Ureter (tissue), 1 donor: ENCODE measurements at regions not wholly inside any gene's neighbourhood (a gene's known extent, or its start where the extent isn't known, plus 50 kb on each side); places are given as distances from the start of the nearest gene placed in this dataset.
"Not testable (repeated sequence)": the region's sequence is repeated elsewhere in the genome, so short reads cannot be mapped to it uniquely, and the experiment has no call there.

Experiments
- DNase-seq: peaks from one replicate; pipeline ENCODE4 v3.0.0-alpha.2; 2020; ENCODE audit warnings: low spot score
- donor health status: DM: yes; HTN: yes; CAD: no.

DNA sequence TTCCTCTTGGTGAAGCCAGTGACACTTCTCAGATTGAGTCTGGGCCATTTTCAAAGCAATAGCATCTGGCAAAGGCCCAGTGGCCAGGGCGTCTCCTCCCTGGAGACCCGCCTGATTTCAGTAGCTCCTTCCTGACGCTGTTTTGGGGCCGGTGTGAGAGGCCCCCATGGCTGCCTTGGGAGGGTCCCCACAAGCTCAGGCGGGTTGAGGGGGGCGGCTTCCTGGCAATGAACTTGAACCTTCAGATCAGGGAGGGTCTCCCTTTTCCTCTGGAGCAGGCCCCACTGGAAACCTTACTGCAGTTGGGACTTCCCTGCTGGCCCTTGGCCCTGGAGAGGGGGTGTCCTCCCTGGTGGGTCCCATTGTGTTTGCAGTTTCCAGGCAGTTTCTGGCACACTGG, 121.2 kb downstream of the CRYAA start:
- no peak for DNase-seq

GRCh38 chr21:43289442-43289841, 120.6 kb downstream of the CRYAA start:
- no peak for DNase-seq

GRCh38 chr21:43287795-43288755, 119.3 kb downstream of the CRYAA start:
- no peak for DNase-seq

DNA sequence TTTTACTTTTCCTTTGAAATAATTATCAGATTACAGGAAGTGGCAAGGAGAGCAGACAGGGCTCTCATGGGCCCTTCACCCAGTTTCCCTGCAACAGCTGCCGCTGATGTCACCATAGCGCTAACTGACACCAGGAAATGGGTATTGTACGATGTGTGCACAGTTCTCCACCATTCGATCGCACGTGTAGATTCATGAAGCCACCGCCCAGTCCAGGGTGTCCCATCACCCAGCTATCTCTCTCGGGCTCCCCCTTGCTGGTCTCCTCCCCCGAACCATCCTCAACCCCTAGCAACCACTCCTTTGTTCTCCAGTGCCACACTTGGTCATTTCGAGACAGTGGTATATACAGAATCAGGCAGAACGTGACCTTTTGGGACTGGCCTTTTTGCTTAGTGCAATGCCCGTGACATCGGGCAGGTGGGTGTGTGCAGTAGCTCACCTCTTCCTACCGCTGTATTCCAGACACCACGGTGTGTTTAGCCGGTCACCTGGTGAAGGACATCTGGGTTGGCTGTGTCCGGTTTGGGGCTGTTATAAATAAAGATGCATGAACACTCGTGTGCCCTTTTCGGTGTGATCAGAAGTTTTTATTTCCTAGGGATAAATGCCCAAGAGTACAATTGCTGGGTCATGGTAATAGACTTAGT, 118.4 kb downstream of the CRYAA start:
- DNase-seq: peak; percentile 72

DNA sequence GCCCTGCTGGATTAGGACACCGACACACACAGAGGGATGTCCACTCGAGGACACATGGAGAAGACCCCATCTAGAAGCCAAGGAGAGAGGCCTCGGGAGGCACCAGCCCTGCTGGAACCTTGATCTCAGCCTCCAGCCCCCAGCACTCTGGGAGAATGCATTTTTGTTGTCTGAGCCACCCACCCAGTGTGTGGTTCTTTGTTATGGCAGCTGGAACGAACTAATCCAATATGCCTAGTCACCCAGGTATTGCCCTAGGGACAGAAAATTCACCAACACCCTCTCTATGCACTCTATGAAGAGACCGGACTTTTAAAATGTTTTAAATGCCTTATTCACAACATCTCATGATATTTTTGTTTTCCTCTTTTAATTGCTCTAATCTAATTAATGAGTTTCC, 117.4 kb downstream of the CRYAA start:
- DNase-seq: no peak

DNA sequence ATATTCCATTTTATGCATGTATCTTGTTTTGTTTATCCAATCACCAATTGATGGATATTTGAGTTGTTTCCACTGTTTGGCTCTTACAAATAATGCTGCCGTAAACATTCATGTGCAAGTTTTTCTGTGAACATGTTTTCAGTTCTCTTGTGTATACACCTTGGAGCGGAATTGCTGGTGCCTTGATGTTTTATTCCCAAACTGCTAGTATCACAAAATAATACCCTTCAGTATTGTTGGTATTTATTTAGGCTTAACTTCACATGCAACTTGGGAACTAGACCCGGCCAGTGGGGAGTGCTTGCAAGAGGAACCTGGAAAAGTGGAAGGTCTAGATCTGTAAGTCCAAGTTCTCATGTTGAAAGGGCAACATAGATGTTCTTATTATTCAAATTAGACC, 115.9 kb downstream of the CRYAA start:
- no peak for DNase-seq

DNA sequence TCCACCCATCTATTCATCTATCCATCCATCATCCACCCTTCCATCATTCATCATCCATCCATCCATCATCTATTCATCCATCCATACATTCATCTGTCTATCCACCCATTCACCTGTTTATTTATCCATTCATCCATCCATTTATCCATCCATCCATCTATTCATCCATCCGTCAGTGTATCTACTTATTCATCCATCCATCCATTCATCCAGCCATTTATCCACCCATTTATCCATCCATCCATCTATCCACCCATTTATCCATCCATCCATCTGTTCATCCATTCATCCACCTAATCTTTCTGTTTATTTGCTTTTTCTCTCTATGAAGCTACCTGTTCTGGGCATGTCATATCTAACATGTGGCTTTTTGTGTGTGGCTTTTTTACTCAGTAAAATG, 115.4 kb downstream of the CRYAA start:
- DNase-seq: no peak

DNA sequence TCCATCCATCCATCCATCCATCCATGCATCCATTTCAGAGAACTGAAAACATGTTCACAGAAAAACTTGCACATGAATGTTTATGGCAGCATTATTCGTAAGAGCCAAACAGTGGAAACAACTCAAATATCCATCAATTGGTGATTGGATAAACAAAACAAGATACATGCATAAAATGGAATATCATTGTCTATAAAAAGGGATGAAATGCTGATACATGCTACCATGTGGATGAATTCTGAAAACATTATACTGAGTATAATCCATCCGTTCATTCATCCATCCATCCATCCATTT, 115.1 kb downstream of the CRYAA start:
- not testable (repeated sequence) for DNase-seq

GRCh38 chr21:43283136-43283924, 114.5 kb downstream of the CRYAA start:
- DNase-seq: no peak

GRCh38 chr21:43282358-43283120, 113.7 kb downstream of the CRYAA start:
- DNase-seq: no peak

GRCh38 chr21:43281661-43282357, 113.0 kb downstream of the CRYAA start:
- DNase-seq: no peak

GRCh38 chr21:43280949-43281633, 112.3 kb downstream of the CRYAA start:
- no peak for DNase-seq

DNA sequence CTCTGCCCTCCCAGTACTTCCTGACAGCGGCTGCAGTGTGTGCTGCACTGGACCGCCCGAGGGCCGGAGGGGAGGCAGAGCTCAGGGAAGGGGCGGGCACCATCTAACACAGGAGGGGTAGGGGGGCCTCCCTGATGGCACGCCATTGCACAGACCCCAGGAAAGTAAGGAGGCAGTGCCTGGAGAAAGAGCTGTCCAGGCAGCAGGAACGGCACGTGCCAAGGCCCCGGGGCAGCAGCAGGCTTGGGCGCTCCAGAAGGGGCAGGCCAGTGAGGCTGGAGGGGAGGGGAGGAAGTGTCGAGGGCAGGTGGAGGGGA, 110.7 kb downstream of the CRYAA start:
- no peak for DNase-seq

DNA sequence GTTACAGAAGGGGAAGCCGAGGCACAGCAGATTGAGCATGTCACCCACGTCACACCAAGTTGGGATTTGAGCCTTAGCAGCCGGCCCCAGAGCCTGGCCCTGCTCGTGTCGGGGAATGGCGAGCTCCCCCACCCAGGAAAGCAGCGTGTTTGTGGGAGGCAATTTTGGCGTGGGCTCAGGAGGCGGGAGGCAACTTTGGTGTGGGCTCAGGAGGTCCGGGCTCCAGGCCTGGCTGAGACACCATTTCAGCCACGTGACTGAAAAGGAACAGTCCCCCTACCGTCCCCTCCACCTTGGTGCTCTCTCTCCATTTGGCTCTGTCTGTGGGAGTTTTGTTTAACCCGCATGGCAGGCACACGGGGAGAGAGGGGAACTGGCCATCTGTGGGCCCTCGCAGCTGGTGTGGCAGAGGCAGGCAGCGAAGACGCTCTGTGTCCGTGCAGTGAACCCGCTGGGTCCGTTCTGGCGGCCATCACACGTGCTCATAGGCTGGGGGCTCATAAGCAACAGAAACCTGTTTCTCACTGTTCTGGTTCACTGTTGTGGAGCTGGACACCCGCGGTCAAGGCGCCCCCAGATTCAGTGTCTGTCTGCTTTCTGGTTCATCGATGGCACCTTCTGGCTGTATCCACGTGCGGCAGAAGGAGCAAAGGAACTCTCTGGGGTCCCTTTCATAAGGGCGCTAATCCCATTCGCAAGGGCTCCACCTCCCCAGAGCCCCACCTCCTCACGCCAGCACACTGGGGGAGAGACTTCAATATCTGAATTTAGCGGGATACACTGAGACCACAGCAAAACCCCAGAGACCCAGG, 110.2 kb downstream of the CRYAA start:
- DNase-seq: no peak

DNA sequence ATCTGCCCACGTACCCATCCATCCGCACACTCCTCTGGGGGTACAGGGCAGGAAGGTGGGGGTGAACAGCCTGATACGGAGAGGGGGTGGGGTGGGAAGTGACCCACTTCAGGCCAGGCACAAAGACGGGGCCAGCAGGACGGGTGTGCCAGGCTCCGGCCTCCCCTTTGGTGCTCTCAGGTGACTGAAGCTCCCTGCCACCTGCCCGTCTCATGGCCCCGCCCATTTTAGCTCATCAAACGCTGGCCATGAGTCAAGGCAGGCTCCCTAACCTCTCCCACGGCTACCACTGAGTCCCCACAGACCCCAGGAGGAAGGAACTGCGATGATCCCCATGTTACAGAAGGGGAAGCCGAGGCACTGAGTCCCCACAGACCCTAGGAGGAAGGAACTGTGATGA, 109.6 kb downstream of the CRYAA start:
- no peak for DNase-seq

DNA sequence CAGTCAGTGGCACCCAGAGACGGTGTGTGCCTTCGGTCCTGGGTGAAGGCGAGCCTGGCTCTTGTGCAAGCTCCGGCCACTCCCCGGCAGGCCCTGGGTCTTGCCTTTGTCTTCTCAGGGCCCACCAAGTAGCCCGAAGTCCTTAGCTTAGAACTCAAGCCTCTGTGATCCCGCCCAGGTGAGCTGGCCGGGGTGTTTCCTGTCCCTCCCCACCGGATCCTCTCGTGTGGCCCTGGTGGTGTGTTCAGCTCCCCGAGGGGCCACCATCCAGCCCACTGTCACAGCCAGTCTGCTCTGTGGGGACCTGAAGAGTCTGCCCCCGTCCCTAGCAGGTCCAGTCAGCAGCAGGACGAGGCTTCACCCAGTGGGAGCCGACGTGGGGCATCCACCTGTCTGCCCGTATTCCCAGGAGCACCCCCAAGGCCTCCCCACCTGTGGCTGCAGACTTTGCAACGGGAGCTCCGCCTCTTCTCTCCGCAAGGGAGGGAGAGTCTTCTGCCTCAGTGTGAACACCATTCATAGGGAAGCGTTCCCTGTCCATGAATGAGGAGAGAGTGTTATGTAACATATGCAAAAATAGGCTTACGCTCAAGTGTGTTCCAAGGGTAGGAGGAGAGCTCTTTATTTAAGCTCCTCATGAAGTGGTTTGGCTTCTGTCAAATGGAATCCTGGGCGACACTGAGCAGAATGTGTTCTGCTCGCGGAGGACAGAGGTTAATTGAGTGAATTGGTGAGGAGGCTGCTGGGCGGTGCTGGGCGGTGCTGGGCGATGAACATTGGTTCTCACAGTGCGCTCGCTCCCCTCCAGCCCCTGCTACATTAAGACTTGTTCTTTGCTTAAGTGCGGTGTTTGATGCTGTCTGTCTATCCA, 108.9 kb downstream of the CRYAA start:
- DNase-seq: no peak

DNA sequence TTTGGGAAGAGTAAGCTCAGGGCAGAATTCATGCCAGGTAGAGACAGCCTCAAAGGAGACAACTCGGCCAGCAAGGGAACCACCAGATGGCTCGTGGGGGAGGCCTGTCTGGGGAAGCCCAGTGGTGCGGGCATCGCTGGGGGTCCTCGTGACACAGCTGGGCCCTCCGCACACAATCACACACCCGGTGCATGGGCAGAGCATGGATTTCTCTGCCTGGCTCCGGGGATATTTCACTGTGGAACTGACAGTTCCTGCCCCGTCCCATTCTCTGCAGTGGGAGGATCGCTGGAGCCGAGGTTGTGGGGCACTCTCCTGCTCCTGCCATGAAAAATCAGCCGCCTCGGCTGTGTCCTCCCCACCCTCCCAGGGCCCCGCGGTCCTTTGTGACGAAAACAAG, 108.0 kb downstream of the CRYAA start:
- no peak for DNase-seq

DNA sequence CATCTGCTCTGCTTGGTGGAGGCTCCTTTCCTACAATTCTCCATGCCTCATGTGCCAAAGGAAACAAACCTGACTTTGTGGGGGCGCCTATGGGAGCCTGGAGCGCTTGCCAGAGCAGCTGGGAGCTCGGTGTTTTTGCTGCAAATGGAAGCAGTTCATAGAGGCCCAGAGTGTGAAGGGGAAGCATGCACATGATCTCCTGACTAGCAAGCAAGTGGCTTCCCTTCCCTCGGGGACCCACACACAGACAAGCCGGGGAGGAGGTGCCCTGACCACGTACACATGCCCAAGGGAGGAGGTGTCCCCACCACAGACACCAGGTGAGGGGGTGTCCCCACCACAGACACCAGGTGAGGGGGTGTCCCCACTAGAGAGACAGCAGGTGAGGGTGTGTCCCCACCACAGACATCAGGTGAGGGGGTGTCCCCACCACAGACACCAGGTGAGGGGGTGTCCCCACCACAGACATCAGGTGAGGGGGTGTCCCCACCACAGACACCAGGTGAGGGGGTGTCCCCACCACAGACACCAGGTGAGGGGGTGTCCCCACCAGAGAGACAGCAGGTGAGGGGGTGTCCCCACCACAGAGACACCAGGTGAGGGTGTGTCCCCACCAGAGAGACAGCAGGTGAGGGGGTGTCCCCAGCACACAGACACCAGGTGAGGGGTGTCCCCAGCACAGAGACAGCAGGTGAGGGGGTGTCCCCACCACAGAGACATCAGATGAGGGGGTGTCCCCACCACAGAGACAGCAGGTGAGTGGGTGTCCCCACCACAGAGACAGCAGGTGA, 106.8 kb downstream of the CRYAA start:
- no peak for DNase-seq
